DMS153 (cell line): ENCODE measurements at regions not wholly inside any gene's neighbourhood (a gene's known extent, or its start where the extent isn't known, plus 50 kb on each side); places are given as distances from the start of the nearest gene placed in this dataset.

Source experiments
- DNase-seq: peaks from one replicate; lab custom pipeline; 2025; lab: John Stamatoyannopoulos, UW

DNA sequence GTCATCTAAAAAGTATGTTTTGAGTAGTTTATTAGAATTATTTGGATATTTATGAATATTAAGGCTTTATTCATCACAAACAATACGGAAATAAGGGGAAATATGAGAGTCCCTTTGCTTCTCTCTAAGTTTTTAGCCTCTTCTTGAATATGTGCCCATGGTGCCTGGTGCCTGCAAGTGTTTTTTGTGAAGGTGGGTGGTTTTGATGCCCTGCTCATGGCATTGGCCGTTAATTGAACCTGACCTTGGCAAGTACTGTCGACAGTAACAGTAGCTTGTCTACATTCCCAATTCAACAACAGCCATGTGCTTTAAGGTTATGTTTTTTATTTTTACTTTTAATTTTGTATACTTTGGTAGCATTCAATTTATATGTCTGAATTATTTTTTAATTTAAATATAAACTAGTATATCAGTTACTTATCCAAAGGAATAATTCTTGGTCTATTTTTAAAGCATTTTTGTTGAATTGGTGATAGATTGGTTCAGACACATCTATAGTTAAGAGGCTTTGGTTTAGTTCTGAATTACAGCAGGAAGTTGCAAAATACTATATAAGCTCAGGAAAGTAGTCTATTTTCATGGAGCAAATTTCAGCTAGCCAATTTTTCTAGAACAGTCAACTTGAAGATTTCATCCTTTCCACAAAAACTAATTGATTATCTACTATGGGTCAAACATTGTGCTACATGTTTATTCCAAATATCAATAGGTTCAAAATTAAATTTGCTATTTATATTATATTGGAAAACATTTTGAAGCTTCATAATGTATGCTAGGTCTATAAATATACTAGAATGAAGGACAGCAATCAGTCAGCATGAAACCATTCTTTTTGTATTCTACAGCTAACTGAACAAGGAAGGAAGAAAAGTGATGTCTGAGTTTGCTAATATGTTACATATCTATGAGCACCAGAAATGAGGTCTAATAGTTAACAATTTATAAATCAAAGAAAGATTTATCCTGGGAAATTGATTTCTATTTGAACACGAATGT, 184.4 kb downstream of the MRPL39 start:
- no peak for DNase-seq

DNA sequence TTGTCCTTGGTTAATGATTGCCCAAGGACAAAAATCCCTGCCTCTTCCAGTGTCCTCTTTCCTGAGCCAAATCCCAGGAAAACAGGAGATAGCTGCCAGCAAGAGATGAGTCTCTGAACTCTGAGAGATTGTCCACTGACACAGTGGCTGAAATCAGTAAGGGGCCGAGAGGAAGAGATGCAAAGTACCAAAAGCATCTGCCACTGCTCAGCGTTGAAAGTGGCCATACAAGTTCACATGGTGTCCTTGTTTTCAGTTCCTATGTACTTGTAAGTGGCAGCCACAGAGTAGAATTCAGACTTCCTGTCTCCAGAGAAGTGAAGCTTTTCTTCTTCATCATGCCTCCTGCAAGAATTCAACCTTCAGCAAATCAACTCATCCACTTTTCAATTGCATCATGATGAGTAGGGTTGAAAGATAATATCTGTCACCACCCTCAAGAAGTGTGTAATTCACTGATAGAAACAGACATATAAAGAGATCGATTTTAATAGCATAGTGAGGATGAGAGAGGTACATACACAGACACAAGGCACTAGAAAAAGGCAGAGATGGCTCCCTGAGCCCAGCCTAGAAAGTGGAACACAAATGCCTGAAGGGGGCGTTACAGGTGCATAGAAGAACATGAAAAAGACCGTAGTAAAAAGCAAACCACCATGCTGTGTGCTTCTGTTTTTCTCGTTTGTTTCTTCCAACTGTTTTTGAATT, 185.8 kb downstream of the MRPL39 start:
- DNase-seq, result peak; percentile 45

DNA sequence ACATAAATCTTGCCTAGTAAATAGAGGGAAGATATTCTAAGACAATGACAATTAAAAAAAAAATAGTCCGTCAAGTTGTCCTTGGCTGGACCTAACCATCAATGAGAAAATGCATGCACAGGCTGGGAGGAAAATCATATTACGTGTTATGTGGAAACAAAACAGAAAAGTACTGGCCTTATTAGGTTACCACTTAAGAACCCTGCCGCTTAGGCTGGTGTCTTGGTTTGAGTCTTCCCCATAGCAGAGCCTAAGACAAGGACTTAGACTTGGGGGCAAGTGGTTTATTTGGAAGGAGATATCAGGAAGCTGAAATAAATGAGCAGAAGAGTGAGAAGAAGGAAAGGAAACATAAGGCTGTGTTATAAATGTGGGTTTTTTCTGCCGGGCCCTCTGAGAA, 186.4 kb downstream of the MRPL39 start:
- no peak for DNase-seq

DNA sequence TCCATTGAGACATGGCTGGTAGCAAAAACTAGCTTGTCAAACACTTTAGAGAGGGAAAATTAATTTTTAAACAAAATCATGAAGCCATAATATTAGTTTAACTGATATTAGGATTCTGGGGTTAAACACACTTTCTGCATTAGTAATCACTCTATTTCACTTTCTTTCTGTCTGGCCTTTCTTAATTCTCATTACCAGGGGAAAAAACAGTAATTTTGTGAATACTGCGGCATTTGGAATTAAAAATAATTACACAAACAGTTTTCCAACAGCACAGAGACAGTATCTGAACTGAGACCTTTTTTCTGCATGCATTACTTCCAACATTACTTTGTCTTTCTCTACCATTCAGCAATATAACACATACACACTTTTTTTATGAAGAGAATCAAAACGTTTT, 190.6 kb downstream of the MRPL39 start:
- DNase-seq, result no peak

DNA sequence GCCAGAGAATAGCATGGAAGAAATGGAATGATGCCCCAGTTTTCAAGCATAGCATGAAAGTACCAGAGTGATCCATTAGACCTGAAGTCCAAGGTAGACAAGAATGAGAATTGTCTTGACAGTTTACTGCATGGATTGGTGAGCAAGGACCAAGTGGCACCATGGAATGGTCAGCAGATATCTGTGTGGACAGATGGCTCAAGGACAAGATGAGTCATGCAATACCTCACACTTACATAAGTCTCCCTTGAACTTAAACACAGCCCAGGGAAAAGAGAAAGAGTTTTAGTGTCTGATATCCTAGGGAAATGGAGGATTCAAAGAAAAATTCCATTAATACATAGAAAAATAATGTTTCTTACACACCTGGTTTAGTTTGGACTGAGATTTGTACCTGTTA, 195.2 kb downstream of the MRPL39 start:
- DNase-seq, result no peak

DNA sequence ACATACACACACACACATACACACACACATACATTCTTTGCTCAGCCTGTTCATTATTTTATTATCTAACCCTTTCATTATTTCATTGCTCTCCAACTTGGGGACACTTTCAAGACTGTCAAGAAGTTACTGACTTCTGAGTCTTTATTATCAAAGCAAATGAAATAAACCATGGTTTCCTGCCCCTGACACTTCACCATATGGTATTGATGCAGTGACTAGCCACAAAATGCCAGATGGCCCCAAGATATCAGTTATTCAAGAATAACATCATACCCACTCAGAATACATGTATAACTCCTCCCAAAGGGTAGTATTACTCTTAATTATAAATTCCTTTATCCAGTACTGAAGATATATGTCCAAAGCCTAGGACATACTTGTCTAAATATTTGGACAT, 197.3 kb downstream of the MRPL39 start:
- no peak for DNase-seq

DNA sequence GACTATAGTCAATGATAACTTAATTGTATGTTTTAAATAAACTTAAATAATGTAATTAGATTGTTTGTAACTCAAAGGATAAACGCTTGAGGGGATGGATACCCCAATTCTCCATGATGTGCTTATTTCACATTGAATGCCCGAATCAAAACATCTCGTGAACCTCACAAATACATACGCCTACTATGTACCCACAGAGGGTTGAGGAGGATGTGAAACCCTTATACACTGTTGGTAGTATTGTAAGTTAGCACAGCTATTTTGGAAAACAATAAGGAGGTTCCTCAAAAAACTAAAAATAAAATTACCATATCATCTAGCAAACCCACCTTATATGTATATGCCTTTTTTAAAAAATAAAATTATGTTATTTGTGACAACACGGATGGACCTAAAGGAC, 198.6 kb downstream of the MRPL39 start:
- DNase-seq, result no peak

DNA sequence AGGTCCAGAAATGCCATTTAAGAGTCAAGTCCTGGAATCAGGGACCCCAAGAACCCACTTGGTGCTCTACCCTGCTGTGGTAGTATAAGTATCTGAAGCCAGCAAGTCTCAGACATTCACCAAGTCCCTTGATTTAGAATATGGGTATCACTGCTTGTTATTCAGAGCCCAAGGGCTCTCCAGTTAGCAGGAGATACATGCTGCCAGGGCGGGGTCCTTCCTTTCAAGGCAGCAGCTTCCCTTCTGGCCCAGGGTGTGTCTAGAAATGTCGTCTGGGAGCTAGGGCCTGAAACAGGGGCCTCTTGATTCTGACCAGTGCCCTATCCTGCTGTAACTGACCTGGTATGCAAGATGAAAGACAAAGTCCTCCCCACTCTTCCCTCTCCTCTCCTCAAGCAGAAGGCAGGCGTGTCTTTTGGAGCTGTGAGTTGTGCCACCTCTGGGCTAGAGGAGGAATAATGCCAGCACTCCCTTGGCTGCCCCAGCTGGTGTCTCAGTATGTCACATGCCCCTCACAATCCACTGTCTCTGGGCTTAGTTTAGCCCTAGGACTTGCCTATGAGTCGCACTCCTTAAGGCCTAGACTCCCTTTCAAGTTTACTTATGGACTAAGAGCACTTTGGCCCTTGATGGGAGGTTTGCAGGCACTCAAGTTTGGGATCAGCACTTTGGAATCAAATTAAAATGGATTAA, 200.2 kb downstream of the MRPL39 start:
- DNase-seq, result no peak

DNA sequence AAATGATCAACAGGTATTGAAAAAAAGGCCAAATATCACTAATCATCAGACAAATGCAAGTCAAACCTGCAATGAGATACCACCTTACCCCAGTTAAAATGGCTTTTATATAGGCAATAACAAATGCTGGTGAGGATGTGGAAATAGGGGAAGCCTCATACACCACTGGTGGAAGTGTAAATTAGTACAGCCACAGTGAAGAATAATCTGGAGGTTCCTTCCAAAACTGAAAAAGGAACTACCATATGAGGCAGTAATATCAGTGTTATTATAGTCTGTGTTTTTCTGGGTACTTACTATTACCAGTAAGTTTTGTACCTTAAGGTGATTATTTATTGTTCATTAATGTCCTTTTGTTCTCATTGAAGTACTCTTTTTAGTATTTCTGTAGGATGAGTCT, 201.3 kb downstream of the MRPL39 start:
- DNase-seq, result no peak

DNA sequence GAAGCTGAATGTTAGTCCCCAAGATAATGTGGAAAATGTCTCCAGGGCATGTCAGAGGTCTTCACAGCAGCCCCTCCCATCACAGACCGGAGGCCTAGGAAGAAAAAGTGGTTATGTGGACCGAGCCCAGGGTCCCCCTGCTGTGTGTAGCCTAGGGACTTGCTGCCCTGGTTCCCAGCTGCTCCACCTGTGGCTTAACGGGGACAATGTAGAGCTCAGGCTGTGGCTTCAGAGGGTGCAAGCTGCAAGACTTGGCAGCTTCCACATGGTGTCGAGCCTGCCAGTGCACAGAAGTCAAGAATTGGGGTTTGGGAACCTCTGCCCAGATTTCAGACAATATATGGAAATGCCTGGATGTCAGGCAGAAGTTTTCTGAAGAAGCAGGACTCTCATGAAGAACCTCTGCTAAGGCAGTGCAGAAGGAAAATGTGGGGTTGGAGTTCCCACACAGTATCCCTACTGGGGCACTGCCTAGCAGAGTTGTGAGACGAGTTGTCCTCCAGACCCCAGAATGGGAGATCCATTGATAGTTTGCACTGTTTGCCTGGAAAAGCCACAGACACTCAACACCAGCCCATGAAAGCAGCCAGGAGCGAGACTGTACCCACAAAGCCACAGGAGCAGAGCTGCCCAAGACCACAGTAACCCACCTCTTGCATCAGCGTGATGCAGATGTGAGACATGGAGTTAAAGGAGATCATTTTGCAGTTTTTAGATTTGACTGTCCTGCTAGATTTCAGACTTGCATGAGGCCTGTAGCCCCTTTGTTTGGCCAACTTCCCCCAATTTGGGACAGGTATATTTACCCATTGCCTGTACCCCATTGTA, 204.9 kb downstream of the MRPL39 start:
- DNase-seq, result no peak

DNA sequence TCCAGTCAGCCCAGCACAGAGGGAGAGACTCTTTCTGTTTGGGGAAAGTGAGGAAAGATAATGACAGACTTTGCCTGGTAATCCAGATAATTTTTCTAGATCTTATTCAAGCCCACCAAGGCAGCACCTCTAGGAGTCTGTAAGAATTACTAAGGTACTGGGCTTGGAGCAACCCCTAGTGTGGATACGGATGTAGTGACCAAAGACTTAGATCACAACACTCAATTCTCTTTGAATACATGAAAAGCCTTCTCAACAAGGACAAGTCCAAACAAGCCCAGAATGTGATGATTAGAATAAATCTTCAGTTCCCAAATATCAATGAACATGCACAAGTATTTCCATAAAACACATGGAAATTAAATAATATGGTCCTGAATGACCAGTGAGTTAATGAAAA, 206.9 kb downstream of the MRPL39 start:
- DNase-seq, result no peak

DNA sequence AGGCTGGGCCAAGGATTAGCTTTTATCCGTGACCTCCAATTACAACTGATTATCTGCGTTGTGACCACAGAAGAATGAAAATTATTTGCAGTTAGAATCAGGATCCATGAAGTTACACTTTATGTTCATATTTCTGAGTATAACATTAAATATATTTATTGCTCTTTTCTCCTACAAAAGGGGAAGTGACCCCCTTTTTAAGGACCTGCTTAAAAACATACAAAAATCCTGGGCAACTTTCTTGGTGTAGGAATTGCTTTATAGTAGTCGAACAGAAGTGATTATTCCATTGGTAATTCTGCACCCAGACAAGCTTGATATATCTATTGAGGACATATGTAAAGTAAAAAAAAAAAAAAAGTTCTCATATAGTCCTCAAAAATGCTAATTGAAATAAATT, 208.7 kb downstream of the MRPL39 start:
- DNase-seq, result no peak

DNA sequence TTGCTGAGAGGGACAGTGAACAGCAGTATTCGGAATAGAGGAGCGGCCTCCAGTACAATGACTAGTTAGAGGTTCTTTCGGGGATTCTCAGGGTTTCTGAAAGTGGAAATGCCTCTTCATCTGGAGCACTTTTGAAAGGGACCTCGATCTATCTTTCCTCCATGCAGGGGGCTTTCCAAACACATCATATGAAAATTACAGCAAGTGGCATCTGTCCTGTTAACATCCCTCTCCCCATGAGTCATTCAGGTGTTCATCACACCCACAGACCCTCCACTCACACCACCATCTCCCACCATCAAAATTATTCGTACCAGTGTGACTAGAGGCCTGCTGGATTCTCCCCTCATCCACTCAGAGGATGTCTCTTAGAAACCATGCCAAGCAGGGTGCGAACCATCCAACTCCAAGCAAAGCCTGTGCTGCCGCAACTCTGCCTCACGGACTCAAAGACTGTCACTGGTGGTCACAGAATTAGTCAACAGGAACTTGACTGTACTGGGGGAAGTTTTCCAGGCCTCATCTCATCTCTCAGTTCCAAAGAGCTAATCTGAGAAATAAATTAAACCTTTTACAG, 211.1 kb downstream of the MRPL39 start:
- DNase-seq, result no peak

DNA sequence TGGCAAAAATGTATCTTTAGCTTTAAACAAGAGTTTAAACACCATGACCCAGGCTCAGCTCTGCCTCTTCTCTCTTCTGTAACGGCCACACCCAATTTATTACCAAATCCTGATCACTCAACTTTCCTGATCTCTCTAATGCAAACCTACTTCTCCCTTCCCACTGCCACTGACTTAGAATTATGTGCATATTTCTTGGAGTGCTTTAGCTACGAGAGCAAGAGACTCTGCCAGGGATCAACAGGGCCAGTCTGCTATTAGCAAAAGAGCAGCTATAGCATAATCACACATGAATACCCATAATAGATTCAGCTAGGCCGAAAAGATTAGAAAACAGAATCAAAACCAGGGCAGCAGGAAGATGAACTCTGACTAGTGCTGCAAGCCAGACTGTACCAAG, 215.5 kb downstream of the MRPL39 start:
- DNase-seq, result no peak

DNA sequence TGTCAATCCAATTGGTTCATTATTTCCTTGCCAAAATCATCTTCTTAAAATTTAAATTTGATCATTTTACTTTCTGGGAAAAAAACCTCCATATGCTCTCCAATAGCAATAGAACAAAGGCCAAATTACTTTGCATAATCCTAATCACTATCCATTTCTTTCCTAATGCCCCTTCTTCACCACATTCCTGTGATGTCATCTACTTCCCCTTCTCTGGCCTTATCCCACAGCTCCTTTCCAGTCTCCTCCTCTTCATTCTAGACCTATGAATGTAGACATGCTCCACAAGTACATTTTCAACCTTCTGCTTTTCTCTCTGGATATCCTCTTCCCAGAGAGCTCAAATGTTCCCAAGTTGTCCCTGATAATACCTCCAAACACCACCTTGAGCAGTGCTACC, 216.6 kb downstream of the MRPL39 start:
- DNase-seq, result no peak

DNA sequence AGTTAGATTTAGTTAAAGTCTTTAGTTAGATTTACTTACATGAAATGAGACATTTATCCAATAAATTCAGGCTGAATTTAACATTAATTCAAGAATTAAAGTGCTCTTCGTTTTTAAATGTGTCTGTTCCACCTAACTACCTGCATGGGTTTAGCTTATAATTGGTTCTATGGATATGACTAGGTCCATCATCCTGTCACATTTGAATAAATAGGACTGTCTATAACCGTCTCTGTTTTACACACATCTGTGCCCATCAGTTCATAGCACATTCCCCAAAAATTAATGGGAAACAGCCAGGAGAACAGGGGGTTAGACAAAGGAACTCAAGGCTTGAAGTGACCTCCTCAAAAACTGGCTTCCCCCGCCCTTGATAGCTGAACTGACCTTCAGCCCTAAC, 219.6 kb downstream of the MRPL39 start:
- DNase-seq, result no peak

DNA sequence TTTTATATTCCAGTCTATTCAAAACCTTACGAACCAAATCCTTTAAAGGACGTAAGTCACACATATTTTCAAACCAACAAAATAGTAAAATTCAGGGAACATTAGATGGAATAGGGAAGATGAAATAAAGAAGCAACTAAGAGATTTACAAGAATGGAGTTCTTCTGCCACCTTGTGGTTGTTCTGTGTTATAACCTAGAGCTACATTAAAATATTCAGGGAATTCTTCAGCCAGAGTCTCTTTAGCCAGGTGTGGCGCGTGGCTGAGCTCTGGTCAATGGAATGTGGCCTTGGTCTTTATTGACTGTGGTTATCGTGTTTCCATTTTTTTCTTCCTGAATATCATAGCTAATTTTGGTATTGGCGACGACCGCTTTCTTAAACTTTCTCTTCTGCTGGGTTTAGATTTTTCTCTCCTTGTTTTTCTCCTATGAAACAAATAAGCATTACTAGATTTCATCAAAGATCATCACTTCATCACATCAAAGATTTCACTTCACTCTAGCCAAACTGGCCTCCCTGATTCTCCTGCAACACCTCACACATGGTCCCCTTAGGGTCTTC, 221.3 kb downstream of the MRPL39 start:
- peak; percentile 37 for DNase-seq

DNA sequence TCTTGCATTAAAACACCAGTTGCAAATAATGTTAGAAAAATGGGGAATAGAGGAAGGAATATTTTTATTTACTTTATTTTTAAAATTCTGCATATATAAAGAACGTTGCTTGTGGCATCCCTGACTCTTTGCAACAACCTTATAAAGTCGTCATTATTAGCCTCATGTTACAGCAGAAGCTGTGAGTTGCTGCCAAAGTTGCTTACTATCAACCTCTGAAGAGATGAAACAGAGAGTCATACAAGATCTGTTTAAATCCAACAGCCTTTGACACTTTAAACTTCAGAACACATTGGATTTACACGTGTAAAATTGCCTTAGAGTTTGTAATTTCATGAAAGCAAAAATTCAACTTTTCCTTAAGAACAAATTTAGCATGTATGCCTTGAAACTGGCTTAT, 221.9 kb downstream of the MRPL39 start:
- no peak for DNase-seq

DNA sequence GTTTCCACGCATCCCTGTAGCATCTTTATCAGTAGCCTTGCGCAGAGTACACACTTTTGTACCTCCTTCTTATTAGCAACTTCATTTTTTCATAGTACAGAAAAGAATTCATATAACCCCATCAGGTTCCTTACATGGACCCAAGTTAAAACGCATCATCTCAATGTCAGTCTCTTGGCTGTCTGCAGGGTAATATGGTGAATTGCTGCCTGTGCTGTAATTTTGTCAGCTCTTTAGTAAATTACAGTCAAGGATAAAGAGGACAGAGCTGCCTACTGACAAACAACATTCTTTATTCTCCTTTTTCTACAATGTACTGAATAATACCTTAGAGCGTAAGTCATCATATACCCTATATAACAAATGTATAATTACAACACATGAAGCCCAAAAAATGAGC, 222.5 kb downstream of the MRPL39 start:
- no peak for DNase-seq

DNA sequence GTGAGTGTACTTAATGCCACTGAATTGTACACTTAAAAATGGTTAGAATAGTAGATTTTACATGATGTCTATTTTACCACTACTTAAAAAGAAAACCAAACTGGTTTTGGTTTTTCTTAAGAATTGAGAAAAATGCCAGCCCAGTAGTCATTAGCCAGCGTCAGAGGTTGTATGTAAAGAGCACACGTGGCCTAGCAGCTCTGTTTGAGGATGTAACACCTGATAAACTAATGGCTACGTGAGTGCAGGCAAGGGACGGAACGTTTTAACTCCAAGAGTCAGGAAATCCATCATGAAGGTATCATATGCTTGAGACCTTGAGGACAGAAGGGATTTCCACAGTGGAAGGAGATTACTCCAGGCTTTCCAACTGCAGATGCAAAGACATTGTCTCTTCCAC, 223.7 kb downstream of the MRPL39 start:
- no peak for DNase-seq

DNA sequence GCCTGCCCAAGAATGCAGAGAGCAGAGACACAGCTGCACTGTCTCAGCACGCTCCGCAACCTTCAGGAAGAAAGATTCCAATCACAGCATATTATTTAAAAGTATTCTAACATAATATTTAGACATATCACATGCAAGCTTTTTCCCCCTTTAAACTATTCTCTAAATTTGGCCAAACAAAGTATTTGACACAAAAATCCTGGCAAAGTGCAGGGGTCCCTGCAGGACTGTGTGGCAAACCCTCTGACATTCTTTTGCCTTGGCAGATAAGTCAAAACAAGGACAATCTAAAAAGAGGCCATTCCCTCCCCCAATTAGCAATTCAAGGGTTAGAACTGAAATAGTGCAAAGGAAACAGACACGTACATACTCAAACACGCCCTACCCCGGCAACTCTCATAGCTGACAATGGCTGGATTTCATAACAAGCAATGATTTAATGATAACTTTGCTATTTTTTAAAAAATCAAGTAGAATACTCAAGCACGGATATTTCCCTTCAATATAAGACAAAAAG, 225.3 kb downstream of the MRPL39 start:
- no peak for DNase-seq
